Cardiac fibroblast (primary cell): ENCODE measurements at regions not wholly inside any gene's neighbourhood (a gene's known extent, or its start where the extent isn't known, plus 50 kb on each side); places are given as distances from the start of the nearest gene placed in this dataset.

Experiments used
- DNase-seq, 2 donors: peaks; one replicate each; pipeline versions ENCODE4 v3.0.0 to v3.0.0-alpha.2; 2010; ENCODE audit warnings: low read depth in 2 of 2
- H3K4me3 ChIP-seq, 2 donors: replicated peaks in 1 of 2; 1 replicate in 1 of 2; 2 replicates in 1 of 2; pipeline ENCODE4 v1.5.1; 2011; ENCODE audit warnings: low read depth in 2 of 2, low read length in 2 of 2, mild to moderate bottlenecking in 2 of 2, moderate library complexity in 1 of 2
- TF ChIP-seq, protein P1 (sequence below): IDR thresholded peaks from one replicate; pipeline ENCODE4 v1.5.1; 2011; ENCODE audit warnings: low read depth, mild to moderate bottlenecking, low read length, inconsistent platforms

GRCh38 chr18:51401912-51402311, 204.4 kb upstream of the MEX3C start:
- DNase-seq: no peak
- TF ChIP-seq, protein P1, sequence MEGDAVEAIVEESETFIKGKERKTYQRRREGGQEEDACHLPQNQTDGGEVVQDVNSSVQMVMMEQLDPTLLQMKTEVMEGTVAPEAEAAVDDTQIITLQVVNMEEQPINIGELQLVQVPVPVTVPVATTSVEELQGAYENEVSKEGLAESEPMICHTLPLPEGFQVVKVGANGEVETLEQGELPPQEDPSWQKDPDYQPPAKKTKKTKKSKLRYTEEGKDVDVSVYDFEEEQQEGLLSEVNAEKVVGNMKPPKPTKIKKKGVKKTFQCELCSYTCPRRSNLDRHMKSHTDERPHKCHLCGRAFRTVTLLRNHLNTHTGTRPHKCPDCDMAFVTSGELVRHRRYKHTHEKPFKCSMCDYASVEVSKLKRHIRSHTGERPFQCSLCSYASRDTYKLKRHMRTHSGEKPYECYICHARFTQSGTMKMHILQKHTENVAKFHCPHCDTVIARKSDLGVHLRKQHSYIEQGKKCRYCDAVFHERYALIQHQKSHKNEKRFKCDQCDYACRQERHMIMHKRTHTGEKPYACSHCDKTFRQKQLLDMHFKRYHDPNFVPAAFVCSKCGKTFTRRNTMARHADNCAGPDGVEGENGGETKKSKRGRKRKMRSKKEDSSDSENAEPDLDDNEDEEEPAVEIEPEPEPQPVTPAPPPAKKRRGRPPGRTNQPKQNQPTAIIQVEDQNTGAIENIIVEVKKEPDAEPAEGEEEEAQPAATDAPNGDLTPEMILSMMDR: no peak
- no peak overlapping the region for H3K4me3 ChIP-seq

DNA sequence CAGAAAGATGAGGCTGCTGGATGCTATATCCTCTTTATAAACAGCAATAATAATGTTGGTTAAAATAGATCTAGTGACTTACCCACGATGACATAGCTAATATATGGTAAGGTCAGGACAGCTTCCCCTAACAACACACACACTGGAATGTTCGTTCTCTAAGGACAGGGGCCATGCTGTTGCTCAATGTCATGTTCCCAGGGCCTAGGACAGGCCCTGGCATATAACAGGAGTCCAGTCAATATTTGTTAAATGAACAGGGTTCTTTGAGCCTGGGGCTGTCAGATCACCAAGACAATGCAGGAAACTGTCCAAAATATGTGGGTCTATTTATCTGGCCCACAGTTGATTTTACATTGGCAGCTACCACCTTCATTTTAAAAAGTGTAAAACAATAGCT, 207.1 kb upstream of the MEX3C start:
- TF ChIP-seq, protein P1: no peak
- H3K4me3 ChIP-seq: no peak overlapping the region
- no peak for DNase-seq

GRCh38 chr18:51405683-51406477, 208.4 kb upstream of the MEX3C start:
- DNase-seq: no peak
- TF ChIP-seq, protein P1: no peak
- H3K4me3 ChIP-seq: no peak overlapping the region

GRCh38 chr18:51417643-51418483, 220.4 kb upstream of the MEX3C start:
- H3K4me3 ChIP-seq: no peak overlapping the region
- no peak for DNase-seq
- TF ChIP-seq, protein P1: no peak

- H3K4me3 ChIP-seq: no peak overlapping the region
- no peak for DNase-seq
- TF ChIP-seq, protein P1: no peak
Measured at GRCh38 chr18:51425475-51425874, 228.0 kb upstream of the MEX3C start.

GRCh38 chr18:51425889-51426288, 228.4 kb upstream of the MEX3C start:
- TF ChIP-seq, protein P1: no peak
- no peak overlapping the region for H3K4me3 ChIP-seq
- DNase-seq: peak in 1 of 2 donors; percentile 19
